PC-3 (cell line): ENCODE measurements at regions not wholly inside any gene's neighbourhood (a gene's known extent, or its start where the extent isn't known, plus 50 kb on each side); places are given as distances from the start of the nearest gene placed in this dataset.

Source experiments
- ATAC-seq: fragments of 200-7000 bp; cut with Tn5 transposase; 2 replicates; pipeline ENCODE4 v1.9.1; 2020; ENCODE audit warnings: mild to moderate bottlenecking, moderate library complexity
- BruUV-seq: library from RNA; stranded (reverse); fragments of 400-500 nt; replicated peaks from 2 replicates; lab custom pipeline; 2021; lab: Mats Ljungman, UMichigan
- CTCF ChIA-PET: fragments of 300-600 bp; sonication (Branson Sonifier 250); formaldehyde crosslinking; loops from one replicate; lab custom pipeline; 2022; ENCODE audit warnings: antibody characterized with exemption; lab: Charles Lee
- POLR2A ChIA-PET: fragments of 300-600 bp; sonication (Branson Sonifier 250); formaldehyde crosslinking; loops from one replicate; lab custom pipeline; 2022; ENCODE audit warnings: antibody characterized with exemption; ENCODE audit not compliant: unreplicated experiment; lab: Charles Lee
- DNase-seq: peaks from one replicate; pipeline ENCODE4 v3.0.0-alpha.2; 2015
- H2AFZ ChIP-seq: fragments of 300-600 bp; sonication (generic); 2 replicates; pipeline ENCODE4 v1.6.0; 2016; ENCODE audit warnings: antibody characterized with exemption, low read length
- H3F3A ChIP-seq: fragments of 300-600 bp; sonication (generic); one replicate; pipeline ENCODE4 v1.6.0; 2017; ENCODE audit warnings: antibody characterized with exemption, low read length, control low read depth, mild to moderate bottlenecking; ENCODE audit not compliant: unreplicated experiment
- H3K27ac ChIP-seq: fragments of 300-600 bp; sonication (generic); 2 replicates; pipeline ENCODE4 v1.5.1; 2016; ENCODE audit warnings: mild to moderate bottlenecking, low read length
- H3K27me3 ChIP-seq: fragments of 300-600 bp; sonication (generic); 2 replicates; pipeline ENCODE4 v1.6.1; 2016; ENCODE audit warnings: low read length, mixed read lengths
- H3K36me3 ChIP-seq: fragments of 300-600 bp; sonication (generic); 2 replicates; pipeline ENCODE4 v1.6.1; 2016; ENCODE audit warnings: low read depth, mixed run types, low read length, mixed read lengths
- H3K4me1 ChIP-seq: fragments of 300-600 bp; sonication (generic); 2 replicates; pipeline ENCODE4 v1.5.1; 2016; ENCODE audit warnings: low read length; ENCODE audit not compliant: insufficient read depth
- H3K4me2 ChIP-seq: fragments of 300-600 bp; sonication (generic); 2 replicates; pipeline ENCODE4 v1.6.0; 2016; ENCODE audit warnings: low read length
- H3K4me3 ChIP-seq: fragments of 300-600 bp; sonication (generic); 2 replicates; pipeline ENCODE4 v1.5.1; 2016; ENCODE audit warnings: mild to moderate bottlenecking, low read length, mixed read lengths
- H3K79me2 ChIP-seq: fragments of 300-600 bp; sonication (generic); 2 replicates; pipeline ENCODE4 v1.6.1; 2017; ENCODE audit warnings: low read length, mixed read lengths
- H3K9ac ChIP-seq: fragments of 300-600 bp; sonication (generic); 2 replicates; pipeline ENCODE4 v1.6.0; 2016; ENCODE audit warnings: mild to moderate bottlenecking, low read length
- H3K9me2 ChIP-seq: fragments of 300-600 bp; sonication (generic); replicated peaks from 2 replicates; pipeline ENCODE4 v1.6.1; 2016; ENCODE audit warnings: mixed run types, low read length, mixed read lengths
- H3K9me3 ChIP-seq: fragments of 300-600 bp; sonication (generic); 2 replicates; pipeline ENCODE4 v1.6.1; 2016; ENCODE audit warnings: low read length, mixed read lengths
- H4K20me1 ChIP-seq: fragments of 300-600 bp; sonication (generic); 2 replicates; pipeline ENCODE4 v1.6.1; 2016; ENCODE audit warnings: low read length, mixed read lengths
- CTCF ChIP-seq: fragments of 300-600 bp; sonication (generic); conservative IDR thresholded peaks from 2 replicates; pipeline ENCODE4 v1.5.1; 2017; ENCODE audit warnings: antibody characterized with exemption, low read depth, mild to moderate bottlenecking, low read length
- EZH2 ChIP-seq: fragments of 300-600 bp; sonication (generic); IDR thresholded peaks from one replicate; pipeline ENCODE4 v1.6.1; 2017; ENCODE audit warnings: antibody characterized with exemption, mild to moderate bottlenecking, low read length; ENCODE audit not compliant: unreplicated experiment
- EZH2phosphoT487 ChIP-seq: fragments of 300-600 bp; sonication (generic); IDR thresholded peaks from 2 replicates; pipeline ENCODE4 v1.6.1; 2018; ENCODE audit warnings: mild to moderate bottlenecking, antibody characterized with exemption, low read length, borderline replicate concordance
- intact Hi-C: fragments of 100-400 bp; cut with micrococcal nuclease; formaldehyde crosslinking; loops from 2 replicates; pipeline ENCODE4 v1.9.0; 2023

GRCh38 chr11:116184763-116185162 is 588.0 kb downstream of the BUD13 start:
- no peaks in the 10 kb centered on the region for H3K36me3 ChIP-seq
- DNase-seq (no peak), ATAC-seq (no peak)
- H3K27me3 ChIP-seq, result no peaks in the 10 kb centered on the region
- no peaks in the 10 kb centered on the region for H3K9me2 ChIP-seq
- H3K4me3 ChIP-seq, result no peak overlapping the region
- H3K4me1 ChIP-seq, result no peaks in the 10 kb centered on the region
- BruUV-seq, result no TSS peak
- H2AFZ ChIP-seq, result no peak overlapping the region
- H3K79me2 ChIP-seq, result no peaks in the 10 kb centered on the region
- no peaks in the 10 kb centered on the region for H4K20me1 ChIP-seq
- ChIA-PET POLR2A (no interaction called here), CTCF (no interaction called here)
- no peaks in the 10 kb centered on the region for H3K9me3 ChIP-seq
- no peak overlapping the region for H3K27ac ChIP-seq
- TF ChIP-seq CTCF (no peak), EZH2 (no peak), EZH2phosphoT487 (no peak)
- H3F3A ChIP-seq, result no peaks in the 10 kb centered on the region
- no peak overlapping the region for H3K9ac ChIP-seq
- intact Hi-C loops, result no loop called here
- H3K4me2 ChIP-seq, result no peak overlapping the region

- TF ChIP-seq CTCF, result no peak
- no peak for TF ChIP-seq EZH2phosphoT487
- no peak for TF ChIP-seq EZH2
- Histone ChIP-seq H3K36me3 (no peaks in the 10 kb centered on the region), H3K79me2 (no peaks in the 10 kb centered on the region), H3K27ac (no peak overlapping the region), H3F3A (no peaks in the 10 kb centered on the region), H3K9me3 (peaks cover 6% of the 10 kb centered on the region; the same call in 1 of the 2 replicates), H4K20me1 (no peaks in the 10 kb centered on the region), H2AFZ (no peak overlapping the region), H3K9me2 (no peaks in the 10 kb centered on the region), H3K4me1 (no peaks in the 10 kb centered on the region), H3K9ac (no peak overlapping the region), H3K4me2 (no peak overlapping the region), H3K27me3 (no peaks in the 10 kb centered on the region), H3K4me3 (no peak overlapping the region)
- intact Hi-C loops, result no loop called here
- DNase-seq, result no peak
- CTCF ChIA-PET, result no interaction called here
- no peak for ATAC-seq
- POLR2A ChIA-PET, result no interaction called here
- no TSS peak for BruUV-seq
Observed at GRCh38 chr11:116182356-116182966, 590.3 kb downstream of the BUD13 start.

- DNase-seq (no peak), ATAC-seq (no peak)
- no peak overlapping the region for H3K9ac ChIP-seq
- no peaks in the 10 kb centered on the region for H3K79me2 ChIP-seq
- H3K4me1 ChIP-seq, result no peaks in the 10 kb centered on the region
- intact Hi-C loops, result no loop called here
- H2AFZ ChIP-seq, result no peak overlapping the region
- H3K9me2 ChIP-seq, result no peaks in the 10 kb centered on the region
- no peaks in the 10 kb centered on the region for H3K36me3 ChIP-seq
- no TSS peak for BruUV-seq
- H3K4me2 ChIP-seq, result no peak overlapping the region
- POLR2A ChIA-PET, result no interaction called here
- H3K27me3 ChIP-seq, result no peaks in the 10 kb centered on the region
- TF ChIP-seq CTCF, result no peak
- no peak for TF ChIP-seq EZH2
- TF ChIP-seq EZH2phosphoT487, result no peak
- no peaks in the 10 kb centered on the region for H3F3A ChIP-seq
- H3K9me3 ChIP-seq, result peaks cover 6% of the 10 kb centered on the region; the same call in 1 of the 2 replicates
- H3K27ac ChIP-seq, result no peak overlapping the region
- H4K20me1 ChIP-seq, result no peaks in the 10 kb centered on the region
- CTCF ChIA-PET, result no interaction called here
- H3K4me3 ChIP-seq, result no peak overlapping the region
Observed at GRCh38 chr11:116180806-116181600, 591.8 kb downstream of the BUD13 start.
